HG02642 (cell line): ENCODE measurements at regions not wholly inside any gene's neighbourhood (a gene's known extent, or its start where the extent isn't known, plus 50 kb on each side); places are given as distances from the start of the nearest gene placed in this dataset.
"Not testable (repeated sequence)": the region's sequence is repeated elsewhere in the genome, so short reads cannot be mapped to it uniquely, and the experiment has no call there.

ENCODE experiments used
- ATAC-seq: cut with Tn5 transposase; IDR thresholded peaks from one replicate; pipeline ENCODE4 v1.9.1; 2021; ENCODE audit warnings: mild to moderate bottlenecking; ENCODE audit not compliant: unreplicated experiment, poor library complexity

DNA sequence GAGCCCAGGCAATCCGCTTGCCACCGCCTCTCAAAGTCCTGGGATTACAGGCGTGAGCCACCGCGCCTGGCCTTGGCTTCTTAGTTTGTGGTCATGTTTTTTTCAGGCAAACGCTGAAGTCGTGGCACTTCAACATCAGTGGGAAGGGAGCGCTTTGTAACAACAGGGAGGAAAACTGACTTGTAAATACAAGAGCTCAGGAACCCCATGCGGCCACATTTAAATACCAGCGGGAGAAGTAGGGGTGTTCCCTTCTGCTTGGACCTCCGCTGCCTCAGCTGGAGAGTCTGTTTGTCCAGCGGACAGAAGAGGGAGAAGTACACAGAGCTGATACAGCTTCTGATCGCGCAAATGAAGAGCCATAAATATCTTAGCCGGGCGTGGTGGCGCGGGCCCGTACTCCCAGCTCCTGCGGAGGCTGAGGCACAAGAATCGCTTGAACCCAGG is 108.7 kb upstream of the KMT2C start:
- ATAC-seq, result no peak

DNA sequence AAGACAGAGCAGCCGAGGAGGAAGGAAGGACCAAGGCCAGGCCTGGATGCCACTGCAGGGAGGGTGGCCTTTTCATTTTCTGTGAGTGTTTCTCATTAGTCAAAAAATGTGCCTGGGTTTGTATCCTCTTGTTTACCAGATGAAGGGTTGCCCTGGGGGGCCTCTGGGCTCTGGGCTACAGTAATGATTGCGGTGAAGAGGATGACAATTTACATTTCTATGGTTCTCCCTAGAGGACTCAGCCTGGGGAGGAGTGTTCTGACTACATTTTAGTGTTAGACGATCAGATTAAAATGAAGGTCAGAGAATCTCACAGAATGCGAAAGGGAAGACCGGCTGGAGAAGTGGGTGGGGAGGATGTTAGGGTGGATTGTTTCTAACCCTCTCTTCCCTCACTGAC is 108.0 kb upstream of the KMT2C start:
- no peak for ATAC-seq

DNA sequence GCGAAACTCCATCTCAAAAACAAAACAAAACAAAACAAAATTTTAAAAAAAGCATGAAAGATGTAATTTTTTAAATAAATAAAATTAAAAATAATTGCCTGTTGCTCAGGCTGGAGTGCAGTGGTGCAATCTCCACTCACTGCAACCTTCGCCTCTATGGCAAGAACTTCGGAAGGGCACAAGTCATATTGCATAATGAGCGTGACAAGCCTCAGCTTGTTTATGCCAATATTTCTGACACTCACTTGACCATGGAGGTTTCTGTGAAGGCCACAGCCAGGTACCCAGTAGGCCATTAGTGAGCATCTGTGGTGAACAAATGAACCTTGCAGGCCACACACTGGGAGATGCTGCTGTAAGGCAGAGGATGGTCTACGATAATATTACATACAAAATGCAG is 106.1 kb upstream of the KMT2C start:
- no peak for ATAC-seq

DNA sequence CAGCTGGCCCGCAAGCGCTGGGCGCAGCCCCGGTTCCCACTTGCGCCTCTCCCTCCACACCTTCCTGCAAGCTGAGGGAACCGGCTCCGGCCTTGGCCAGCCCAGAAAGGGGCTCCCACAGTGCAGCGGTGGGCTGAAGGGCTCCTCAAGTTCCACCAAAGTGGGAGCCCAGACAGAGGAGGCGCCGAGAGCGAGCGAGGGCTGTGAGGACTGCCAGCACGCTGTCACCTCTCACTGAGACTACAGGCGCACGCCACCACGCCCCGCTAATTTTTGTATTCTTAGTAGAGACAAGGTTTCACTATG is 103.3 kb upstream of the KMT2C start:
- not testable (repeated sequence) for ATAC-seq

DNA sequence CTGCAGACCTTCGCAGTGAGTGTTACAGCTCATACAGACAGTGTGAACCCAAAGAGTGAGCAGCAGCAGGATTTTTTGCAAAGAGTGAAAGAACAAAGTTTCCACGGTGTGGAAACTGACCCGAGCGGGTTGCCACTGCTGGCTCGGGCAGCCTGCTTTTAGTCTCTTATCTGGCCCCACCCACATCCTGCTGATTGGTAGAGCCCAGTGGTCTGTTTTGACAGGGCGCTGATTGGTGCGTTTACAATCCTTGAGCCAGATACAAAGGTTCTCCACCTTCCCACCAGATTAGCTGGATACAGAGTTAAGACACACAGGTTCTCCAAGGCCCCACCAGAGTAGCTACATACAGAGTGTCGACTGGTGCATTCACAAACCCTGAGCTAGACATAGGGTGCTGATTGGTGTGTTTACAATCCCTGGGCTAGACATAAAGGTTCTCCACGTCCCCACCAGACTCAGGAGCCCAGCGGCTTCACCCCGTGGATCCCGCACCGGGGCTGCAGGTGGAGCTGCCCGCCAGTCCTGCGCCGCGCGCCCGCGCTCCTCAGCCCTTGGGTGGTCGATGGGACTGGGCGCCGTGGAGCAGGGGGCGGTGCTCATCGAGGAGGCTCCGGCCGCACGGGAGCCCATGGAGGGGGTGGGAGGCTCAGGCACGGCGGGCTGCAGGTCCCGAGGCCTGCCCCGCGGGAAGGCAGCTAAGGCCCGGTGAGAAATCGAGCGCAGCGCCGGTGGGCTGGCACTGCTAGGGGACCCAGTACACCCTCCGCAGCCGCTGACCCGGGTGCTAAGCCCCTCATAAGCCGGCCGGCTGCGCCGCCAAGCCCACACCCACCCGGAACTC is 102.8 kb upstream of the KMT2C start:
- ATAC-seq, result not testable (repeated sequence)

DNA sequence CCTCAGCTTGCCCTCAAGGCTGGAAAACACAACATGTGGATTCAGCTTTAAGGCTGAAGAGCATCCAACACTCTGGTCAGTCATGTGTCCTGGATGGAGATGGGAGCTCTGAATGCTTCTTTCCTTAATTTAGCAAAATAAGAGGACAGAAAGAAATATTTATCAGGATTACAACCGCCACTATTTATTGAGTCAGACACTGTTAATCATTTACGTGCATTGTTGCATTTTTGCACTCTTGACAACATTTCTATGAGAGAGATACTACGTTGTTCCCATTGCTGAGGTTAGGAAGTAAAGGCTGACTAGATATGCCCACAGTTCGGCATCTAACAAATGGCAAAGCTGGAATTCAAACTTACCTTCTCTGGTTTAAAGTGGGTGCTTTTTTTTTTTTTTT is 101.8 kb upstream of the KMT2C start:
- no peak for ATAC-seq

DNA sequence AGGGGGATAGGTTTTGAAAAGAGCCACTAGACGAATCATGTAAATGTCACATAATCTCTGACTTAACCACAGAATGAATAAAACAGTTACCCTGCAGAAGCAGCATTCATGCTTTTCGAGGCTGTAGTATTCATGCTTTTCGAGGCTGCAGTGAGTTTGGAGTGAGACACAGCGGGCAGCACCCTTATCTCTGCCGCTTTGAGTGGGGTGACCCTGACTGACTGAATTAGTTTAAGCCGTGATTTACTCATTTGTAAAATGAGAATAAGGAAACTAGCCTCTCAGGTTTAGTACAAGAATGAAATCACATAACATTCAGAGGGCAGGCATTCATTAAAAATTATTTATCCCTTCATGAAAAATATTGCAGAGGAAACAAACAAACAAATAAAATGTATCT is 92.8 kb upstream of the KMT2C start:
- ATAC-seq, result no peak

DNA sequence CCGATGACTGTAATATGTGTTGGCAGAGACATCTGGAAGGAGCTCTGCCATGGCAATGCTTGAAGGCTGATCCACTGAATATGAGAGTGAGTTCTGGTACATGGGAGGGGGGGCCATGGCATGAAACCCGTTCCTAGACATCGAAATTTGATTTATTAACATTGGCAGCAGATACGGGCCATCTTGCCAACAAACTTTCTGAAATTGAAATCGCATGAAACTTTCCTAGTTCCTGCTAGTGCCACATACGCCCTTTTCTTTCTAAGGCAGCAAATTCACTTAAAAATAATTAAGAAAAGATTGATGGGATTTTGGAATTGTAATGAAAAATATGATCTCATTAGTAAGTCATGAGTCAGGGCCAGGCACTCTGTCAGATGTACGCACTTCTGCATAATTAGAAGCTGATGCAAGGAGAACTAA is 91.8 kb upstream of the KMT2C start:
- no peak for ATAC-seq

DNA sequence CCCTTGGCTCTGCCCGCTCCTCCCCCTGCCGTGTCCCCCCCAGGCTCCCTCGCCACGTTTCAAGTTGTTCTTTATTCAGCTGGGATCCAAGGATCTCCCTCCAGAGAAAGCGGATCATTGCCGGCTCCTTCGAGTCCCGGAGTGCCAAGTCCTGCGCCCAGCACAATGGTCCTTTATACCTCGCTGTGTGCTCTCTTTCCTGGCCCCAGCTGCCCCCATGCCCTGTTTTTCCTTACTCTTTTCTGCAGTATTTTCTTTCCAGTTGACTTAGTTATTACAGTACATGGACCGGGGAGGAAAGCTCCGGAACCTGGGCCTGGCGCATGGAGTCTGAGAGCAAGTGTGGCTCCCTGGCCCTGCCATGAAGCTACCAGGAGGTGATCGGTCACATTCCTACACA is 88.1 kb upstream of the KMT2C start:
- no peak for ATAC-seq

DNA sequence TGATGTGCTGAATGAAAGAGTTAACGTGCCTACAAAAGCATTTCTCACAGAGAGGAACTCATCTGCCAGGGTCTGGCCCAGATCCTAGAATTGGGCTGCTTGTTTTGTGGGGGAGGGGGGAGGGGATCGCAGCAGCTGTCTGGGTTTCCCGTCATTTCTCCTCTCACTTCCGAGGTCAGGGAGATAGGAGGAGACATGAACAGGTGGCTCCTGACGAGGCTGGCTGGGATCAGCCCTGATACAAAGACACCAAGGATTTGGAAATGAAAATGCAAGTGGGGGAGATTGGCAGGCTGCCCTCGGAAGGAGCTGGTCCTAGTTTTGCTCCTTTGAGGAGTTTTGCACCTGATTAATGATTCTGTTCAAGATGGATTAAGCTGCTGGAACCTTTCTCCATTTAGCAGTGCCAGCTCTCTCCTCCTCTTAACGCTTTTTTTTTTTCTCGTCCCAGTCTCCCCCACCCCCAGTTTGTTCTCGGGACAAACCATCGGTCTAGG is 86.8 kb upstream of the KMT2C start:
- ATAC-seq, result no peak

DNA sequence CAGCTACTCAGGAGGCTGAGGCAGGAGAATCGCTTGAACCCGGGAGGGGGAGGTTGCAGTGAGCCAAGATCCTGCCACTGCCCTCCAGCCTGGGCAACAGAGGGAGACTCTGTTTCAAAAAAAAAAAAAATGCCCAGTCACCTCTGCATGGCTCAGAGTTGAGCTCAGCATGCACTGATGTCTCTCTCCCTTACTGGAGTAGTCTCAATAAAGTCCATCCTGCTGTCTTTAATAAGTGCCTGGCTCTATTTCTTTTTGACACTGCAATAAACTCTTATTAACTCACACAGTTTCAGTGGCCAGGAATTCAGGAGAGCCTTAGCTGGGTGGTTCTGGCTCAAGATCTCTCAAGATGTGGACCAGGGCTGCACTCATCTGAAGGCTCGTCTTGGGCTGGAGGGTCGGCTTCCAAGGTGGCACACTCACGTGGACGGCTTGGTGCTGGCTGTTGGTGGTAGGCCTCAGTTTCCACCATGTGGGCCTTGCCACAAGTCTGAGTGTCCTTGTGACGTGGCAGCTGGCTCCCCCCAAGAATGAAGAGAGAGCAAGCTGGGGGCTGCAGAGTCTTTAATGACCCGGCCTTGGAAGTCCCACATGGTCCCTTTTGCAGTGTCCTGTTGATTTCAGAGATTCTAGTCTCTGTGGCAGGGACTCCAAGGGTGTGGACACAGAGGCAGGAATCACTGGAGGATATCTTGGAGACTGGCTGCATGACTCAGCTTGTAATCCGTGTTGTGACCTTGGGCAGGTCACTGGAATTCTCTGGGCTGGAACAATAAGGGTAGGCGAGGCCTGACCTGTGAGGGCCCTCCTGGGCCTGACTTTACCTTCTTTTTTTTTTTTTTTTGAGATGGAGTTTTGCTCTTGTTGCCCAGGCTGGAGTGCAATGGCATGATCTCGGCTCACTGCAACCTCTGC is 85.9 kb upstream of the KMT2C start:
- ATAC-seq, result no peak

DNA sequence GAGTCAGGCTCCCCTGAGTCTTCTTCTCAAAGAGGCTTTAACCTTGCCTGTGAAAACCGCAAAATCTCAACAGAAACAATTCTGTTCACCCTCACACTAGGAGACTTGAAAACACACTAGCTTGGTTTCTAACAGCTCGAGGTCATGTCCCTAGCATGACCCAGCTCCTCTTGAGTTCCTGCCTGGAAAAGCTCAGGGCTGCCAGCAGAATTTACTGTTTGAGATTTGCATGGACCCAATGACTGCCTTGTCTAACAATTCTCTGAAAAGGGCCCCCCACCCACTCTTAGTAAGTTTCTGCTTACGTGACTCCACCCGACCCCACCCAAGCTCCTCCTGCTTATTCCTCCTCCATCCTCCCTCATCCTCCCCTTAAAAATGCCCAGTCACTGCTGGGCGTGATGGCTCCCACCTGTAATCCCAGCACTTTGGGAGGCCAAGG is 85.1 kb upstream of the KMT2C start:
- no peak for ATAC-seq

DNA sequence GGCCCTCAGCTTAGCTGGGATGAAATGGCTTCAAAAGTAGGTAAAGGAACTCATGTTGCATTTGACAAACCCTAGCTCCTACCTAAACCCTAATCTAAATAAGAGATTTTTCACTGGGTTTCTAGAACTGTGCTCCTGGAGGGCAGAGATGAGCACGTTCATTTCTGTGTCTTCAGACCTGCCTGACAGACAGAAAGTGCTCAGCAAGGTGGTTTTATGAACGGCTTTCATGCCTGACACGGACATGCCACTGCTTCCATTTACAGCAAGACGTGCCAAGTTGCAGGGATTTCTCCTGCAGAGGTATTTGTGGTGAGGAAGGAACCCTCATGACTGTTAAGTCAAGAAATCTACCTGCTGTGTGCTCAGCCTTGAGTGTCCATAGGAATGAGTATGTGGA is 83.5 kb upstream of the KMT2C start:
- no peak for ATAC-seq

DNA sequence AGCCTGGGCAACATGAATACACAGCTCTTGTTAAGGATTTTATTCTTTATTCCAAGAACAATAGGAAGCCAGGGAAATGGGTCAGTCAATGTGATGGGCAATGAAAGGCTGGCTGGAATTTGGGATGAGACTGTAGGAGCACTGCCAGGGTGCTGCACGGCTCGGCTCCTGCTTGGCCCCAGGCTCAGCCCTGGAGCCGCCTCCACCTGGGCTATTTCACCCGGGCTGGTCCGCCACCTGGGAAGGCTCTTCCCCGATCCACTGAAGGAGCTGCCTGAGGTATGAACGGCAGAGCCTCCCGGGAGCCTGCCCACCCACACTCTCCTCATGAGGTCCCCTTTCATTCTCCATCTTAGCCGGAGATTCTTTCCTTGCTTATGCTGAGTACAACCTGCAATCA is 80.4 kb upstream of the KMT2C start:
- no peak for ATAC-seq

DNA sequence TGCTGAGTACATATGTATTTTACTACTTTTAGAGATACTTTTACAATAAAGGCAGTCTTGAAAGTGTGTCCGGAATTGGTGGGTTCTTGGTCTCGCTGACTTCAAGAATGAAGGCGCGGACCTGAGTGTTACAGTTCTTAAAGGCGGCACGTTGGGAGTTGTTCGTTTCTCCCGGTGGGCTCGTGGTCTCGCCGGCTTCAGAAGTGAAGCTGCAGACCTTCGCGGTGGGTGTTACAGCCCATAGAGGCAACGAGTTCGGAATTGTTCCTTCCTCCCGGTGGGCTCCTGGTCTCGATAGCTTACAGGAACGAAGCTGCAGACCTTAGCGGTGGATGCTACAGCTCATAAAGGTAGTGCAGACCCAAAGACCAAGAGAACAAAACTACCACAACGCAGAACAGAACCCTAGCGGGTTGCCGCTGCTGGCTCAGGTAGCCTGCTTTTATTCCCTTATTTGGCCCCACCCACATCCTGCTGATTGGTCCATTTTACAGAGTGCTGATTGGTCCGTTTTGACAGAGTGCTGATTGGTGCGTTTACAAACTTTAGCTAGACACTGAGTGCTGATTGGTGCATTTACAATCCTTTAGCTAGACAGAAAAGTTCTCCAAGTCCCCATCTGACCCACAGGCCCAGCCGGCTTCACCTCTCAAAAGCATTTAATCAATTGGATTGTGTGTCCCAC is 79.6 kb upstream of the KMT2C start:
- not testable (repeated sequence) for ATAC-seq

DNA sequence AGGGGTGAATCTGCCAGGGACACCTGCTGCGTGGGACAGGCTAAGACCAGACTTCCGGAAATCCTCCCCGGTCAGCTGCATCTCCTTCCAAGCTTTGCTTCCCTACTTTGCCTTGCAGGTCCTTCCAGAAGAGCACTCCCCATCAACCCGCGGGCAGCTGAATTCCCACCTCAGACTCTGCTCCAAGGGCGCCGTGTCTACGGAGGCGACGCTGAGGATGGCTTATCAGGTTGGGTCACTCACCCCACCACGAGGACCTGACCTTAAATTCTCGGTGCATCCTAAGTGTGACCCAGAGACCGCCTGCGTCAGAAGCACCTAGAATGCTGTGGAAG is 78.9 kb upstream of the KMT2C start:
- no peak for ATAC-seq

DNA sequence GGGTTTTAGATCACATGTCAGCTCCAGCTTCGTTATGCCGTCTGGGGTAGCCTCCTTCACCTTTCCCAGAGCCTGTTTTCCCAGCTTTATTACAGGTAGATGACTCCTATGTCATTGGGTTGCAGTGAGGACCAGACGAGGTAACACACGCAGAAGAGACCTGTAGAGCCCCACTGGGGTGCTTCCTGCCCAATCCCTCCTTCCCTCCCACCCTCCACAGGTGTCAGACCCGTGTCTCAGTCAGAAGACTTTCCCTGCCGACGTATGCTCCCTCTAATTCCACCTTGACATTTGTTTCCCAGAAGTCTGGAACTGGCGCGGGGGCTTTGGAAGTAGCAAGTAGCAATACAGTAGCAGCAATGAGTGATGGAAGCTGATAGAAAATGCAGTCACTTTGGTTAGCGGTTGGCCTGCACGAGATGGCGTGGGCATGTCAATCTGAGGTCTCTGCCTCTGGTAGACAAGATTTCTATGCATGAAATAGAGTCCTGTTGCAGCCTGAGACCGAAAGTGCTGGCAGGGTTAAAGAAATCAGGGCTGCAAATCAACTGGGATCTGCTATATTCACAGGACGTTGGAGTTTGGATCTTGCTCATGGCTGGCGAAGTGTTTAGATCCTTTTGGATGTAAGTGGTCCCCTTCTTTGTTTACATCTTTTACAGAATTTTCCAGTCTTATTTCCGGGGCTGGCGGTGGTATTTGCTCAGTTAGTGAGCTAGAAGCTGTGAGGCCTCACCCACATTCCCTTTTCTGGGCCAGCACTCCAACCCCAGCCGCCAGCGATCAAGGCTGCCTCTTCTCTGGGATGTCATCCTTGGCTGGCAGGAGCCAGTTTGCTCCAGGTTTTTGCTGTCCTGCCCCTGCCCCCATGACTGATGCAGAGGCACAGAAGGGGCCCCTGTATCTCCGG is 78.3 kb upstream of the KMT2C start:
- no peak for ATAC-seq

DNA sequence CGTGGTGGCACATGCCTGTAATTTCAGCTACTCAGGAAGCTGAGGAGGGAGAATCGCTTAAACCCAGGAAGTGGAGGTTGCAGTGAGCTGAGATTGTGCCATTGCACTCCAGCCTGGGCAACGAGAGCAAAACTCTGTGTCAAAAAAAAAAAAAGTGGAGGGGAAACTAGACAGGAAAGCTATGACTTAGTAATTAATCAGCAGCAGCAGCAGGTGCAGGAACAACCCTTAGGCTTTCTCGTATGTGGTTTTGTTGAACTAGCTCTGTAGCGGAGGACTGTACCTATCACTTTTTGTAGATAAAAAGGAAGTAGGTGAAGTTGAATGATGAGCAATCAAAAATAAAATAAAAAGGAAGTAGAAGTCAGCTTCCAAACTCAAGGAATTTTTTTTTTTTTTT is 76.9 kb upstream of the KMT2C start:
- no peak for ATAC-seq

DNA sequence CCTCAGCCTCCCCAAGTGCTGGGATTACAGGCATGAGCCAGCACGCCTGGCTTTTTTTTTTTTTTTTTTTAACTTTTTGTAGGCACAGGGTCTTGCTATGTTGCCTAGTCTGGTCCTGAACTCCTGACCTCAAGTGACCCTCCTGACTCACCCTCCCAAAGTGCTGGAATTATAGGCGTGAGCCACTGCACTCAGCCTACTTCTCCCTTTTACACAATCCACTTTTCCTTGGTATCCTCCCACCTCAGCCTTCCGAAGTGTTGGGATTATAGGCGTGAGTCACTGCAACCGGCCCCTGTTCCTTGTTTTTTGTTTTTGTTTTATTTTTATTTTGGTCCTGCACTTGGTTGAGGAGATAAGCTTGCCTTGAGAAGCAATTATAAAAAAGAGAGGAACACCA is 75.9 kb upstream of the KMT2C start:
- ATAC-seq, result no peak

DNA sequence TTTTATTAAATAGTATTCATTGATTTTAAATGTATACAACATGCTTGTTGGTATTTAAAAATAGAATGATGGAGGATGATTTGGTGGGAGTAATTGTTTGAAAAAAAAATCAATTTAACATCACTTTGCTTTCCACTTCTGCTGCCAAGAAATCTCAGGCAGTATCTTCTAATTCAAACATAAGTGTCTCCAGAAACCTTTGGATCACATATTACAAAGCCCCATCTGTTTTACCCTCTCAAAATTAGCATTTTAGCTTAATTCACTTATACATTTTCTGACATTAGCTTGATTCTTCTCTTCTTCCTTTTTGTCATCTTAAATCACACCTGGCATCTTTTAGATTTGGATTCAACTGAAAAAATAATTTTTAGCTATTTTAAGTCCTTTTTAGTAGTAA is 72.9 kb upstream of the KMT2C start:
- no peak for ATAC-seq
